IMR-90 (cell line): ENCODE measurements at regions not wholly inside any gene's neighbourhood (a gene's known extent, or its start where the extent isn't known, plus 50 kb on each side); places are given as distances from the start of the nearest gene placed in this dataset.

Experiments used
- ATAC-seq: fragments of 200-7000 bp; cut with Tn5 transposase; 2 replicates; pipeline ENCODE4 v1.9.1; 2020; ENCODE audit warnings: low read depth, mild to moderate bottlenecking, moderate library complexity
- BruUV-seq: library from RNA; stranded (reverse); fragments of 400-500 nt; replicated peaks from 2 replicates; lab custom pipeline; 2021; lab: Mats Ljungman, UMichigan
- CTCF ChIA-PET: fragments of 300-600 bp; formaldehyde crosslinking; extraction: SDS; loops from one replicate; lab custom pipeline; 2021; ENCODE audit warnings: antibody characterized with exemption; lab: Yijun Ruan, JAX
- POLR2A ChIA-PET: fragments of 300-600 bp; sonication (Branson Sonifier 250); formaldehyde crosslinking; loops from one replicate; lab custom pipeline; 2022; ENCODE audit warnings: antibody characterized with exemption; ENCODE audit not compliant: unreplicated experiment; lab: Charles Lee
- DNase-seq: peaks from one replicate; pipeline ENCODE4 v3.0.0; 2013
- H2AFZ ChIP-seq: replicated peaks from 2 replicates; pipeline ENCODE3; 2013; ENCODE audit warnings: low read length, mild to moderate bottlenecking; ENCODE audit not compliant: poor library complexity
- H2AK5ac ChIP-seq: 2 replicates; pipeline ENCODE4 v1.6.1; 2013; ENCODE audit warnings: low read depth, low read length, inconsistent platforms
- H2AK9ac ChIP-seq: replicated peaks from 2 replicates; pipeline ENCODE3; 2013; ENCODE audit warnings: mild to moderate bottlenecking, low read depth, low read length, moderate library complexity; ENCODE audit not compliant: poor library complexity
- H2BK120ac ChIP-seq: 2 replicates; pipeline ENCODE4 v1.6.1; 2013; ENCODE audit warnings: low read depth, low read length, inconsistent platforms
- H2BK15ac ChIP-seq: 3 replicates; pipeline ENCODE4 v1.6.1; 2013; ENCODE audit warnings: low read depth, low read length, inconsistent platforms
- H2BK20ac ChIP-seq: 2 replicates; pipeline ENCODE4 v1.6.1; 2013; ENCODE audit warnings: low read depth, mild to moderate bottlenecking, inconsistent platforms, low read length, moderate library complexity
- H2BK5ac ChIP-seq: 2 replicates; pipeline ENCODE4 v1.6.1; 2013; ENCODE audit warnings: mild to moderate bottlenecking, low read depth, low read length, inconsistent platforms; ENCODE audit not compliant: poor library complexity, severe bottlenecking
- H3K14ac ChIP-seq: replicated peaks from 2 replicates; pipeline ENCODE4 v1.6.1; 2013; ENCODE audit warnings: low read depth, low read length, inconsistent platforms
- H3K18ac ChIP-seq: 2 replicates; pipeline ENCODE4 v1.6.1; 2013; ENCODE audit warnings: low read depth, low read length, control low read depth
- H3K23ac ChIP-seq: 2 replicates; pipeline ENCODE4 v1.6.1; 2013; ENCODE audit warnings: low read depth, low read length, inconsistent platforms
- H3K27ac ChIP-seq: 2 replicates; pipeline ENCODE4 v1.5.1; 2013; ENCODE audit warnings: mild to moderate bottlenecking, control low read depth, low read length; ENCODE audit not compliant: insufficient read depth
- H3K27me3 ChIP-seq: 2 replicates; pipeline ENCODE4 v1.6.1; 2013; ENCODE audit warnings: low read length; ENCODE audit not compliant: control insufficient read depth, insufficient read depth
- H3K36me3 ChIP-seq: 2 replicates; pipeline ENCODE4 v1.6.1; 2013; ENCODE audit warnings: low read length, mixed read lengths; ENCODE audit not compliant: control insufficient read depth, insufficient read depth
- H3K4ac ChIP-seq: 2 replicates; pipeline ENCODE4 v1.6.1; 2013; ENCODE audit warnings: low read depth, low read length, inconsistent platforms
- H3K4me1 ChIP-seq: 2 replicates; pipeline ENCODE4 v1.6.1; 2013; ENCODE audit warnings: low read length, mixed read lengths; ENCODE audit not compliant: control insufficient read depth, insufficient read depth
- H3K4me2 ChIP-seq: 2 replicates; pipeline ENCODE4 v1.6.1; 2013; ENCODE audit warnings: low read depth, mild to moderate bottlenecking, control low read depth, low read length, moderate library complexity
- H3K4me3 ChIP-seq: 2 replicates; pipeline ENCODE4 v1.5.1; 2013; ENCODE audit warnings: low read depth, mild to moderate bottlenecking, control low read depth, low read length, moderate library complexity; ENCODE audit not compliant: insufficient read depth
- H3K56ac ChIP-seq: 2 replicates; pipeline ENCODE4 v1.6.1; 2013; ENCODE audit warnings: low read length, inconsistent platforms; ENCODE audit not compliant: insufficient read depth; ENCODE audit errors: extremely low read depth
- H3K79me1 ChIP-seq, 2 experiments: 2 replicates each; pipeline ENCODE4 v1.6.1; 2013; ENCODE audit warnings: low read length in 2 of 2, inconsistent platforms in 1 of 2, low read depth in 1 of 2
- H3K9ac ChIP-seq: 2 replicates; pipeline ENCODE4 v1.6.1; 2013; ENCODE audit warnings: low read depth, low read length, control low read depth
- H3K9me1 ChIP-seq: 2 replicates; pipeline ENCODE4 v1.6.1; 2013; ENCODE audit warnings: low read length, inconsistent platforms; ENCODE audit not compliant: insufficient read depth
- H3K9me3 ChIP-seq: 2 replicates; pipeline ENCODE4 v1.6.1; 2013; ENCODE audit warnings: low read length; ENCODE audit not compliant: control insufficient read depth, insufficient read depth
- H4K20me1 ChIP-seq: 2 replicates; pipeline ENCODE4 v1.6.1; 2013; ENCODE audit warnings: low read length, inconsistent platforms; ENCODE audit not compliant: insufficient read depth
- H4K5ac ChIP-seq: 2 replicates; pipeline ENCODE4 v1.6.1; 2013; ENCODE audit warnings: mild to moderate bottlenecking, low read depth, low read length, control low read depth
- H4K8ac ChIP-seq, 2 experiments: 2 replicates each; pipeline ENCODE4 v1.6.1; 2013; ENCODE audit warnings: low read depth in 2 of 2, low read length in 2 of 2, control low read depth in 1 of 2, inconsistent platforms in 1 of 2
- H4K91ac ChIP-seq: 2 replicates; pipeline ENCODE4 v1.6.1; 2013; ENCODE audit warnings: low read depth, low read length, inconsistent platforms; ENCODE audit not compliant: insufficient read depth
- BHLHE40 ChIP-seq: fragments of 150-350 bp; IDR thresholded peaks from 2 replicates; pipeline ENCODE4 v1.6.1; 2016; ENCODE audit warnings: mild to moderate bottlenecking, low read depth, low read length
- MAZ ChIP-seq: IDR thresholded peaks from 2 replicates; pipeline ENCODE4 v1.6.1; 2012; ENCODE audit warnings: low read depth, mild to moderate bottlenecking, low read length, improper control_type of control experiment, moderate library complexity, borderline replicate concordance
- MXI1 ChIP-seq: IDR thresholded peaks from 2 replicates; pipeline ENCODE4 v1.6.1; 2012; ENCODE audit warnings: low read depth, mild to moderate bottlenecking, low read length, moderate library complexity, borderline replicate concordance
- NFE2L2 ChIP-seq: fragments of 150-350 bp; IDR thresholded peaks from 2 replicates; pipeline ENCODE4 v1.6.1; 2016; ENCODE audit warnings: low read depth, mild to moderate bottlenecking, low read length
- POLR2A ChIP-seq: IDR thresholded peaks from 2 replicates; pipeline ENCODE4 v1.6.1; 2012; ENCODE audit warnings: mild to moderate bottlenecking, low read depth, low read length
- RAD21 ChIP-seq: IDR thresholded peaks from 2 replicates; pipeline ENCODE4 v1.6.1; 2012; ENCODE audit warnings: low read length, improper control_type of control experiment
- RCOR1 ChIP-seq: IDR thresholded peaks from 2 replicates; pipeline ENCODE4 v1.6.1; 2012; ENCODE audit warnings: mild to moderate bottlenecking, low read length, improper control_type of control experiment; ENCODE audit not compliant: insufficient replicate concordance
- SMC3 ChIP-seq: fragments of 150-350 bp; IDR thresholded peaks from 2 replicates; pipeline ENCODE4 v1.6.1; 2016; ENCODE audit warnings: low read depth, mild to moderate bottlenecking, antibody characterized with exemption, low read length, moderate library complexity
- WGBS, 2 experiments: methylation state at CpG; one replicate each; pipeline versions ENCODE4 v1.1.5 to v1.1.7; 2013; ENCODE audit warnings: missing lambda C conversion rate in 2 of 2; ENCODE audit not compliant: insufficient read length in 1 of 2; ENCODE audit errors: extremely low coverage in 2 of 2; 5-methylcytosine and 5-hydroxymethylcytosine counted together
- dilution Hi-C: fragments of 300-500 bp; cut with HindIII; formaldehyde crosslinking; loops from one replicate; pipeline ENCODE4 v1.14.3; 2018; ENCODE audit warnings: low sequenced_read_pairs; ENCODE audit not compliant: unreplicated experiment
- in situ Hi-C: fragments of 300-500 bp; cut with MboI; formaldehyde crosslinking; loops from 3 replicates; pipeline ENCODE4 v1.14.3; 2019; ENCODE audit warnings: low sequenced_read_pairs, inconsistent platforms, mixed read lengths
- intact Hi-C: fragments of 100-400 bp; cut with micrococcal nuclease; formaldehyde crosslinking; loops from 2 replicates; pipeline ENCODE4 v1.10.0; 2022

DNA sequence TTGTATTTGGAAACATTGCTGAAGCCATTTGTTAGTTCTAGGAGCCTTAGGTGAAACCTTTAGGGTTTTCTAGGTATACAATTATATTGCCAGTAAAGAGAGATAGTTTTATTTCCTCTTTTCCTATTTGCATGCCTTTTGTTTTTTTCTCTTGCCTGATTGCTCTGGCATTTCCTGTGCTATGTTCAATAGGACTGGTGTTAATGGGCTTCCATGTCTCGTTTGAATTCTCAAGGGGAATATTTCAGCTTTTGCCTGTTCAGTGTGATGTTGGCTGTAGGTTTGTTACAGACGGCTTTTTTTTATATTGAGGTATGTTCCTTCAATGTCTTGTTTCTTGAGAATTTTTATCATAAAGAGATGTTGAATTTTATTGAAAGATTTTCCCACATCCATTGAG lies 1054.9 kb upstream of the NXPH2 start:
- in situ Hi-C loops (no loop called here), intact Hi-C loops (no loop called here), dilution Hi-C loops (no loop called here)
- Histone ChIP-seq H4K20me1 (no peaks in the 10 kb centered on the region), H3K56ac (no peak overlapping the region), H3K36me3 (no peaks in the 10 kb centered on the region), H2AK5ac (no peak overlapping the region), H3K9ac (no peak overlapping the region), H3K4ac (no peak overlapping the region), H3K9me1 (no peaks in the 10 kb centered on the region), H3K27ac (no peak overlapping the region), H4K8ac (no peak overlapping the region), H2BK5ac (no peak overlapping the region), H3K23ac (no peak overlapping the region), H3K4me2 (no peak overlapping the region), H2BK15ac (no peak overlapping the region), H2BK20ac (no peak overlapping the region), H3K27me3 (no peaks in the 10 kb centered on the region), H3K4me1 (no peaks in the 10 kb centered on the region), H3K18ac (no peak overlapping the region), H3K4me3 (no peak overlapping the region), H3K9me3 (peaks cover 4% of the 10 kb centered on the region; the same call in 1 of the 2 replicates), H4K5ac (no peak overlapping the region), H3K14ac (no peak overlapping the region), H3K79me1 (no peaks in the 10 kb centered on the region), H4K91ac (no peak overlapping the region), H2AFZ (no peak overlapping the region), H2BK120ac (no peak overlapping the region), H2AK9ac (no peak overlapping the region)
- TF ChIP-seq MXI1 (no peak), POLR2A (no peak), SMC3 (no peak), RAD21 (no peak), MAZ (no peak), BHLHE40 (no peak), NFE2L2 (no peak), RCOR1 (no peak)
- ChIA-PET CTCF (no interaction called here), POLR2A (no interaction called here)
- no CpG with 5 or more reads among the region's 2 CpGs for WGBS, 2 experiments
- no peak for ATAC-seq
- no peak for DNase-seq
- no TSS peak for BruUV-seq
